Endothelial cell (in vitro differentiated cells): ENCODE measurements at regions not wholly inside any gene's neighbourhood (a gene's known extent, or its start where the extent isn't known, plus 50 kb on each side); places are given as distances from the start of the nearest gene placed in this dataset.

ENCODE experiments used
- DNase-seq: peaks from one replicate; pipeline ENCODE4 v3.0.0; 2021; ENCODE audit warnings: low spot score
- H3K27ac Mint-ChIP-seq: one replicate; pipeline ENCODE4 v1.8.0; 2021; ENCODE audit warnings: mixed read lengths, inconsistent platforms; ENCODE audit not compliant: unreplicated experiment
- H3K27me3 Mint-ChIP-seq: one replicate; pipeline ENCODE4 v1.8.0; 2021; ENCODE audit warnings: mild to moderate bottlenecking, moderate library complexity, mixed read lengths, inconsistent platforms; ENCODE audit not compliant: unreplicated experiment
- H3K36me3 Mint-ChIP-seq: one replicate; pipeline ENCODE4 v1.8.0; 2021; ENCODE audit warnings: mild to moderate bottlenecking, low read depth, mixed read lengths, inconsistent platforms; ENCODE audit not compliant: unreplicated experiment
- H3K4me1 Mint-ChIP-seq: one replicate; pipeline ENCODE4 v1.8.0; 2021; ENCODE audit warnings: mild to moderate bottlenecking, mixed read lengths, inconsistent platforms; ENCODE audit not compliant: unreplicated experiment
- H3K4me3 Mint-ChIP-seq: one replicate; pipeline ENCODE4 v1.8.0; 2021; ENCODE audit warnings: mild to moderate bottlenecking, mixed read lengths, inconsistent platforms; ENCODE audit not compliant: unreplicated experiment
- H3K9me3 Mint-ChIP-seq: one replicate; pipeline ENCODE4 v1.8.0; 2021; ENCODE audit warnings: mixed read lengths, inconsistent platforms; ENCODE audit not compliant: unreplicated experiment
- CTCF ChIP-seq: fragments of 200-600 bp; sonication (generic); IDR thresholded peaks from one replicate; pipeline ENCODE4 v1.5.0; 2021; ENCODE audit warnings: antibody characterized with exemption; ENCODE audit not compliant: unreplicated experiment

- H3K4me3 Mint-ChIP-seq, result no peak overlapping the region
- H3K27me3 Mint-ChIP-seq, result peaks cover 5% of the 10 kb centered on the region
- no peak overlapping the region for H3K27ac Mint-ChIP-seq
Measured at GRCh38 chr22:27401321-27401720, 400.2 kb downstream of the MN1 start.

GRCh38 chr22:27404441-27404840 is 397.1 kb downstream of the MN1 start:
- Mint-ChIP-seq H3K4me1 (no peaks in the 10 kb centered on the region), H3K36me3 (peaks cover 4% of the 10 kb centered on the region), H3K27me3 (peaks cover 6% of the 10 kb centered on the region), H3K27ac (no peak overlapping the region), H3K4me3 (no peak overlapping the region), H3K9me3 (no peaks in the 10 kb centered on the region)
- no peak for TF ChIP-seq CTCF
- DNase-seq, result no peak

More at GRCh38 chr22:27401321-27401720, 400.2 kb downstream of the MN1 start:
- H3K9me3 Mint-ChIP-seq, result no peaks in the 10 kb centered on the region
- no peaks in the 10 kb centered on the region for H3K4me1 Mint-ChIP-seq
- H3K36me3 Mint-ChIP-seq, result no peaks in the 10 kb centered on the region
- TF ChIP-seq CTCF, result no peak
- no peak for DNase-seq

GRCh38 chr22:27405672-27406388 is 395.7 kb downstream of the MN1 start:
- peaks cover 6% of the 10 kb centered on the region for H3K27me3 Mint-ChIP-seq
- H3K36me3 Mint-ChIP-seq, result peaks cover 4% of the 10 kb centered on the region
- DNase-seq, result peak; percentile 75
- TF ChIP-seq CTCF, result peak; percentile 77
- no peaks in the 10 kb centered on the region for H3K4me1 Mint-ChIP-seq
- no peak overlapping the region for H3K4me3 Mint-ChIP-seq
- no peaks in the 10 kb centered on the region for H3K9me3 Mint-ChIP-seq
- no peak overlapping the region for H3K27ac Mint-ChIP-seq

GRCh38 chr22:27406389-27406861 is 395.1 kb downstream of the MN1 start:
- TF ChIP-seq CTCF, result no peak
- H3K27ac Mint-ChIP-seq, result no peak overlapping the region
- no peaks in the 10 kb centered on the region for H3K4me1 Mint-ChIP-seq
- no peak for DNase-seq
- H3K27me3 Mint-ChIP-seq, result peaks cover 6% of the 10 kb centered on the region
- H3K36me3 Mint-ChIP-seq, result peaks cover 4% of the 10 kb centered on the region
- H3K9me3 Mint-ChIP-seq, result no peaks in the 10 kb centered on the region
- no peak overlapping the region for H3K4me3 Mint-ChIP-seq

GRCh38 chr22:27407369-27407985 is 394.1 kb downstream of the MN1 start:
- Mint-ChIP-seq H3K36me3 (peaks cover 4% of the 10 kb centered on the region), H3K9me3 (no peaks in the 10 kb centered on the region), H3K27ac (no peak overlapping the region), H3K4me1 (no peaks in the 10 kb centered on the region), H3K4me3 (no peak overlapping the region), H3K27me3 (peaks cover 3% of the 10 kb centered on the region)
- TF ChIP-seq CTCF, result no peak
- DNase-seq, result no peak
